ENCODE measurements at regions not wholly inside any gene's neighbourhood (a gene's known extent, or its start where the extent isn't known, plus 50 kb on each side); places are given as distances from the start of the nearest gene placed in this dataset.

- TF ChIP-seq CTCF (IDR thresholded peaks at IDR 0.05) (no peak), ZBTB43 (CRISPR knock-in tag; IDR thresholded peaks at IDR 0.05) (no peak), NFYB (CRISPR knock-in tag; conservative IDR thresholded peaks at IDR 0.05; ENCODE audit: low read depth) (no peak), TEAD4 (CRISPR knock-in tag; IDR thresholded peaks at IDR 0.05) (no peak), HMGXB4 (CRISPR knock-in tag; IDR thresholded peaks at IDR 0.05) (no peak), CREB1 (CRISPR knock-in tag; IDR thresholded peaks at IDR 0.05) (no peak), ZNF281 (CRISPR knock-in tag; IDR thresholded peaks at IDR 0.05) (no peak)
These were observed 71.5 kb upstream of the MPHOSPH6 start for GRCh38 chr16:82241469-82242052.
